ENCODE measurements at regions not wholly inside any gene's neighbourhood (a gene's known extent, or its start where the extent isn't known, plus 50 kb on each side); places are given as distances from the start of the nearest gene placed in this dataset.
"Not testable (repeated sequence)": the region's sequence is repeated elsewhere in the genome, so short reads cannot be mapped to it uniquely, and the experiment has no call there.

DNA sequence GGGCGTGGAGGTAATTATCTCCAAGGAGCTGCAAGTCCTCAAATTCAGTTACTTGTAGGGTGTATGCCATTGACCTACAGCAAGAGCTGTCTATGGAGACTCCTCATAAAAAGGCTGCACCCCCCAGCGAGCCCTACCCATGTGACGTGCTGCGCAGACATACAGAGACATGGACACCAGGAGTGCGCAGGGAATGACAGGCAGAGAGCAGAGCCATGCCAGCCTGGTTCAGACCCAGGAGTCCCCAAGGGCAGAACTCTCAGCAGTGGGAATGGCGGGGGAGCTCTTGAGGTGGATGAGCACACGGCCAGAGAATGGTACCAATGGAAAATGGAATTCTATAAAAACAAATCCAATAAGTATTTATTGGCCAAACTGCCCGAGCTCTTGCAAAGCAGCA is 310.1 kb downstream of the MYCN start:
- DNase-seq, result no peak

DNA sequence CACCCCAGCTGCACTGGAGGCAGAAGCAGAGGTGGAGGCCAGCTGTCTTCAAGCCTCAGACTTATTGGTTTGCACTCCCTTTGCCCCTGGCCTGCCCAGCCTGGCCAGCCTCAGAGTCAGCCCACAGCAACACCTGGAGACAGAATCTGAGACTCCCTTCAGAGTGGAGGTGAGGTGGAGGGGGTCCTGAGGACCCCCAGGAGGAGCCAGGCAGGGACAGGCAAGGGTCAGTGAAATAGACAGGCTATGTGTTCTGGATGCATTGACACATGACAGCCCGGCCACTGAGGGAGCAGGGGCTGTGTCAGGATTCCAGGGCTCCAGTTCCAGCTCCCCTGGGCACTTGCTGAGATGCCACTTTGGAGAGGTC is 309.7 kb downstream of the MYCN start:
- DNase-seq, result no peak

DNA sequence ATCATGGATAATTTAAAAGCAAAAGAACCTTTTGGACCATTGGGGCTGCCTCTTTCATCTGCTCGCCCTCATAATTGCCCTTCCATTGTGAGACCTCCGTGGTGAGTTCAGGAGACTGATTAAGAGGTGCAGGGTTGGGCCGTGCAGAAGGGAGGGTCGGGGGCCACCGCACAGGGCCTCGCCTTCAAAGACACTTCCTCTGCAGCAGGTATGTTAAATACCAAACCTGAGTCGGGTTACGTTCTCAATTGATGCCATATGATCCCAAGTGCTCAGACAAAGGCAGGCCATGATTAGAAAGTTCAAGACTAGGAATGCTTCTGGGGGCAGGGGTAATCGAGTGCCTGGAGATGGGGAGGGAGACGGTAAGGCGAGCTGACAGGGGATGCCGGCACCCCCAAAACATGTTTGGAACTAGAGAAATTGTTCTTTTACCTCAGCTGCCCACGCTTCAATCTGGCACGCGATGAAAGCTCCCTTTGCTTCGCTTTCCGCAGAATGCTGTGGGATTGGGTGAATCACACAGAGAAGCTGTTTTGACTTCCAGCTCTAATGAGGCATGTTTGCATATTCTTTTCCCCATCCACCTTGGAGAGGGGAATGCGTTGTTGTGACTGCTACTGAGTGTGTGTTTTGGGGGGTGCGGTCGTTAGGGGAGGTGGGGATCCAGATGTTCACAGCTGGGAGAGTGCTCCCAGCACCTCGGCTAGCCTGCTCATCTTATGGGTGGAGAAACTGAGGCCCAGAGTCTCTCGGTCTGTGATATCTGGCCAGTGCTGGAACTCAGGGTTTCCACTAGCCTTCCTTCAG is 309.1 kb downstream of the MYCN start:
- no peak for DNase-seq

DNA sequence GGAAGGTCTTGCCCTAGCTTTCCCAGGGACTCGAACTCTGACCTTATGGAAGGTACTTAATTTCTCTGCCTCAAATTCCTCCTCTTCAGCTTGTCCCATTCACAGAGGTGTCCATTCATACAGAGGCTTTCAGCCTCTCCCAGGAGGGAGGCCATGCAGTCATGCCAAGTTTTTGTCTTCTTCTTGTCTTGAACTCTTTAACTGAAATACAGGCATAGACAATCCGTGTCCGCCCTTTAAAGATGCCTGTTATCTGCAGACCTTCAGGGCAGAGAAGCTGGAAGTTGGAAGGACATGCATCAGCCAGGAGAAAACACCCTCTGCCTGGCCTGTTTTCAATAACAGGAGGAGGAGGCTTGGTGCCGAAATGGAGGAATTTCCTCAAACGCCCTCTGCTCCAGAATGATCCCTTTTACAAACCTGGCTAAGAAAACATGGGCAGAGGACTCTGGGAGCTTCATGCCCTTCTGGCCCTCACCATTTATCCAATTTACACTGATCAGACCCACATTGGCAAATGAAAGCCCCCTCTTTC is 308.3 kb downstream of the MYCN start:
- no peak for DNase-seq

DNA sequence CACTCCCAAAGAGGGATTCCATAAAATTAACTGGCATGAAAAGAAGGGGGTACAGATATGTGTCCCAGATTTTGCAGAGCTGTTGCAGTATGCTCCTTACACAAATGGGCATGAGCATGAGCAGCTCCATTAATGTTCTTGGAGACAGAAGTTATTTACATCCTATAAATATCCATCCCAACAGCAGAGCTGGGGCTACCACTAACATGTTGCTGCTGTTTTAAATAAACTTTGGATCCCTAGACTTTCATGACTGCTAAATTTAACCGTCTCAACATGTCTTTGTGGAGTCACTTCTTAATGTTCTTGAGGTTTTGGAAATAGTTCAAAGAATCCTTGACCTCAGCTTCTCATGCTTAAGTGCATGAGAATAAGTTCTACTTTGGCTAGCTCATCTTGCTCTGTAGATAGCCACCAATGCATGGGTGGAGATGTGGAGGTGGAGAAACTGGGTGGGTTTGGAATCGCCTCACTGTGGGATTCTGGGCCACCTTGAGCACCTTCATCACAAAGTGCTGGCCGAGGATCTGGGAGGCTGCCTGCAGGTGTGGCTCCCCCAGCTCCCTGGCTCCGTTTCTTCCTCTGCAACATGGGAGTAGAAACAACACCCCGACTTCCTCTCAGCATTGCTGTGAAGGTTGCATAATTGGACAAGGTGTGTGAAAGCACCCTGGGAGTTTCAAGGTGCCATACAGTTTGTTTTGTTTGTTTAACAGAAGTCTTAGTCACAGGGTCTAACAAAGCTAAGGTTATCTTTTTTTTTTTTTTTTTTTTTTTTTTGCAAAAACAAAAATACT is 307.2 kb downstream of the MYCN start:
- DNase-seq, result no peak

DNA sequence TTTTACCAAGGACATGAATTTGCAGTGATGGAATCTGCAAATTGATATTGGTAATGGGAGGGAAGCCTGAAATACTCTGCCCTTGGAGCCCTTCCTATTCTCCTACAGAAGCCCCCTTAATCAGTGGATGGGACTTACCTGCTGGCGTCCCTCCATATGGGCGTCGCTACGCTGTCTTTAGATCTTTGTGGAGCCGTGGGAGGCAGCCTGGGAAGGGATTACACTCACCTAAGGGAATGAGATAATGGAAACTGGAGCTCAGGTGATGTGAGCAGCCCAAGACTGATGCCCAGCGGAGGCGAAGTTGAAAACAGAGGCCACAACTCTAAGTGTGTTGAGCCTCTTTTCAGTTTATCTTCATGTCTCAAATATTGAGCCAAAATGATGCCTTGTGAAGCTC is 306.6 kb downstream of the MYCN start:
- DNase-seq, result no peak

DNA sequence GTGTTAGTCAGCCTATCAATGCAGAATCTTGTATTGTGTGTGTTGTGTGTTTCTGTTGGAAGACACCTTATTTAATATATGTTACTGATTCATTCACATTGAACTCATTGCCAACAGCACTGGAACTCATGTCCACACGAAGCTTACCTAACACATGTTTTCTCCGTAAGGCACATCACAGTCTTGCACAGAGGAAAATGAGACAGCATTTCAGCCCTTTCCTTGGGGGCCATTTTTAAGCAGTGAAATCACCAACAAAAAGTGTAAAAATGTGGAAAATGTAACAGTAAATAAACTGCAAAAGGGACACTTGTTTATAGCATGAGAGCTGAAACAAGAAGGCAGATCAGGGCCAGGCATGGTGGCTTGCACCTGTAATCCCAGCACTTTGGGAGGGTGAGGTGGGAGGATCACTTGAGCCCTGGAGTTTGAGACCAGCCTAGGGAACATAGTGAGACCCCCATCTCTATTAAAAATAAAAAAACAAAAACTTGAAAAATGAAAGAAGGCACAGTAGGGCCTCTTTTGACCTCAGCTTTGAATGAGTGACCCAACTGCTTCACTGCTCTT is 306.0 kb downstream of the MYCN start:
- no peak for DNase-seq

DNA sequence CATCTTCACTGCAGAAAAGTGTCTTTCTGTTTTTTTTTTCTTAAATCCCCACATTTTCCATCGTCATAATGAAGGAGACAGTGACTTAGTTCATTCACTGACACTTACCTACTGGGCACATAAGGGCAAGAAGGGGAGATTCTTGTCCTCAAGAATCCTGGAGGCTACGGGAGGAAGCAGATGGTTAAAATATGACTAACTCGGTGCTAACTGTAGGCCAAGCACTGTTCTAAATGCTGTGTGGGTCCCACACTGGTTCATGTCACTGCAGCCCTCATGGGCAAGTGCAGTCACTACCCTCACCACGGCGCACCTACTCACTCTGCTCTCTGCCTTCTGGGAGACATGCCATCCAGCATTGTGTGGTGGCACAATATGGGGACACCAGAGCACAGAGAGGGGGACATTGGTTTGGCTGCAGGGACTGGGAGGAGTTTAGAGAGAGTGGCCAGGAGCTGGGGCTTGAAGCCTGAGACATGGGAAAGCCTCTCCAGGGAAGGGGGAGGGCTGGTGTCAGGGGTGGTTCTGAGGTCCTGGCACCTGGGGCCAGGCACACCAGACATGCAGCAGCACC is 305.2 kb downstream of the MYCN start:
- DNase-seq, result no peak

DNA sequence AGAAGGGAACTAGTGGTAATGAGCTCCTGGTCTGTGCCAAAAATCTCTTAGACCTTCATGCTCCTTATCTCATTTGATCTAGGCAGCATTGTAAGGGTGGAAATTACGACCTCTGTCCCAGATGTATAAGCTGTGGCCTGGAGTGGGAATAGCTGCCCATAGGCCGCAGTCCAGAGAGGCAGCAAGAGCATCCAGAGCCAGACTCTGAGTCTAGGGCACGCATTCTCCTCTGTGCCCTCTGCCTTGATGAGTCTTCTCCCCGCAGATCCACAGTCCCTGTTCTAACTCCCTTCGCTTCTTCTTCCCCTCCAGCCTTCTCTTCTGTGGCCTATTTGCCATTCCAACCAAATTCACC is 304.6 kb downstream of the MYCN start:
- no peak for DNase-seq

DNA sequence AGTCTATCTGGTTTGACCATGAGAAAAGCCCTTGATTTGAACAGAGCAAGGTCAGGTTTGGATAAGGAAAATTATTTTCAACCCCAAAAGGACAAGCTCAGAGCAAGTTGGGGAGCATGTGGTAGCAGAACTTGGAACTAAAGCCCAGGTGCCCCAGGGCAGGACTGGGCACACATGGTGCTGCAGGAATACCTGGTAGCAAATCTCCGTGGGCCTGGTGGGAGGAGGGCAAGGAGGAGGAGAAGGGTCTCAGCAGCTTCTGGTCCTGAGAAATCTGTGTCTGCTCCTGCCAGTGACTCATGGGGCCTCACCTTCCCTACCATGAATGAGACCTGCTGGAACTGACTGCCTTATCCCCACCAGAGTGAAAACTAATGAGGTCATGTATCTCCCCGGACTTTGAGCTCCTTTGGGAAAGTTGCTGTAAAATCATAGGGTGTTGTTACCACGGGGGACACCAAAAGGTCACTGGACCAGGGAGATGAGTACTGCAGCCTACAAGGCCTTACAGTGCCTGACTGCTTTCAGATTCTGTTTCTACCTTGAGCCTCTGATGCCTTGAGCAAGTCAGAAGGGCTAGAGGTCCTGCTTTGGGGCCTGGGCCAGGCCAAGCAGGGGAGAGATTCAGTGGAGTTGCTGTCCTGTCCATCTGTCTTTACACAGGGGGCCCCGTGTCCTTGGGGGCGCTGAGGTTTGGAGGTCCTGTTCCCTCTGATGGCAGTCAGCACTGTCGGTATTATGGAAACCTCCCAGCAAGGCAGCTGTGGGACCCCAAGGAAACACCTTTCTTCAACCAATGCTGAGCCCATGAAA is 304.0 kb downstream of the MYCN start:
- DNase-seq, result no peak

DNA sequence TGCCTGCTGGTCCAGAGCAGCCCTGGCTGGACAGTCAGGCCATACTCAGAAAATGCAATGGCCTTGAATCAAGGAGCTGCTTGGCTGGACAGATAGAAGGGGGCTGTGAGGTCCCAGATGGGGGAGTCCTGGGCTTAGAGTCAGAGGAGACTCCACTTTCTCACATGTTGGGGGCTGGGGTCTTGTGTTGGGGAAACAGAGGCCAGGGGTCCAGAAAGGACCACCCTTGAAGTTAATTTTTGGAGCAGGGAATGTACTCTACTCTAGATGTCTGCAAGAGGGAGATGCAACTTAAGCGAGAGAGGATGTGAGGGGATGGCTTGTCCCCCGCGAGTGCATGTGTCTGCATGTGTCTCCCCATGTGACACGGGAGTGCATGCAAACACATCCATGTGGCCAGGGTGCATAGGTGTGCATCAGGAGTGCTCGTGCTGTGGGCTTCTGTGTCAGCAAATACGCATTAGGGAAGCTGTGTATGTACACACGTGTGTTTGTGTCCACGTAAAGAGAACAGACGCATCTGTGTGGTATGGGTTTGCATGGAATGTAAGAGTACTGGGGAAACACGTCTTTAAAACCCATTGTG is 303.2 kb downstream of the MYCN start:
- DNase-seq, result no peak

DNA sequence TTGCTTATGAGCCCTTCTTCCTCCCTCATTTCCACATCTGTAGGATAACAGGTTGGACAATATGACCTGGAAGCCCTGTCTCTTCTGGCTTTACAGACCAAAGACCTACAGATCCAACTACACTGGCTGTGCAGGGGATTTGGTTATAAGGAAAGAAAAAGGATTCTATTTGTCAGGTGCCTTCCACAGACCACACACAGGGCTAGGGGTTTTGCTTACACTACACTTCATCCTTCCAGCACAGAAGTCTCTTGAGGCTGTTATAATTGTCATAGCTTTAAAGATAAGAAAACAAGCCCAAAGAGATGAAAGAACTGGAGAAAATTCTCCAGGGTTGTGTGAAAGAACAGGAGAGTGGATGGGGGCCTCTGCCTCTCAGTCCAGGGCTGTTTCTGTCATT is 302.6 kb downstream of the MYCN start:
- DNase-seq, result no peak

DNA sequence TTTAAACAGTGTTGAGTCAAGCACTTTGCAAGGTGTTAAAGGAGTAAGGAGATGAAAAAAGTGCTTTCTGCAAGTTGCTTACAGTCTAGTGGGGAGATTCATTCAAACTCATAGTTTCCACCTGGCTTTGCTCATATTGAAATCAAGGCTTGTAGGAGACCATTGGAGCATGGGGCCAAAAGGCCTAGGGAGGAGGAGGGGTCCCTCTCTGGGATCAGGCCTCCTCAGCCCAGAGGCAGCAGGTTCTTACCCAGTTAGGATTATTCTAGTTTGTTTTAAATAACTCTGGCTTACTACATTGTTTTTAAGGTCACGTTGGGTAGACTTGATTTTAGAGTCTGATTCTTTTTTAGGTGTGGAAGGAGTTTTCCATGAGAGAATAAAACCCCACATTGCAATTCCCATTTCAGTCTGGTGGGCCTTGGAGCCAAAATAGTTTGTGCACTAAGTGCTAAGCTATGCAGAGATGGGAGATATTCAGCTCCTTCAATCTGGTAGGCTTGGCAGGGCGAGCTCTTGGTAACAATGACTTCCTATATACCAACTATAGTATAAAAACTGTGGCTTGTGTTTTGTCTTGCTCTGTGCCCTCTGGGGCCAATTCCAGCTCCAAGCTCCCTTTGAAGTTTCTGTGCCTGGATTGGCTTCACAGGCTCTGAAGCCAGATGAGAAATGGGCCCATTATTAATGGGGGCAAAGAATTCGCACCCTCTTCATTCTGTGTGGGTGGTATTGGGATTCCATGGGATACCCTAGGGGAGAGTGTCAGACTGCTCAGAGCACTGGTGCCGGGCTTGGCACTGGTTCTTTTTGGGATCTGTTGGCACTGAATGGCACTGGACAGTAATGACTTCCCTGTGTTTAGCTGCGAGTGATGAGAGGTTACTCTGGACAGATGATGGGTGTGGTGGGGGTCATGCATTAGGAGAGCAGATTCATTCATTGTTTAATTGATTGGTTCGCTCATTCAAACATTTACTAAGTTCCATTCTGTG is 301.1 kb downstream of the MYCN start:
- DNase-seq, result no peak

DNA sequence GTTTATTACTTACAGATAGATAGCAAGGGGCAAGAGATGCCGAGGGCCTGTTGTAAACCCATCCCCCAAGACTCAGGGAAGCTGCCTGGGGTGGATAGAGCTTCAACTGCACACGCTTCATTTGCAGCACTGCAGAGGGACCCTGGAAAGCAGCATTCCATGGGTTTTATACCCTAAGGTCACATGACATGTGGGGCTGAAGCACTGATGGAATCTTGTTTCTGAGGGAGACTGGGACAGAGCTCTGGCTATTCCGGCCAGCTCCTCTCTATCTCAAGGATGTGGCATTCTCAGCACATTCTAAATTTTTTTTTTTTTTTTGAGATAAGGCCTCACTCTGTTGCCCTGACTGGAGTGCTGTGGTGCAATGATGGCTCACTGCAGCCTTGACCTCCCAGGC is 300.1 kb downstream of the MYCN start:
- no peak for DNase-seq

DNA sequence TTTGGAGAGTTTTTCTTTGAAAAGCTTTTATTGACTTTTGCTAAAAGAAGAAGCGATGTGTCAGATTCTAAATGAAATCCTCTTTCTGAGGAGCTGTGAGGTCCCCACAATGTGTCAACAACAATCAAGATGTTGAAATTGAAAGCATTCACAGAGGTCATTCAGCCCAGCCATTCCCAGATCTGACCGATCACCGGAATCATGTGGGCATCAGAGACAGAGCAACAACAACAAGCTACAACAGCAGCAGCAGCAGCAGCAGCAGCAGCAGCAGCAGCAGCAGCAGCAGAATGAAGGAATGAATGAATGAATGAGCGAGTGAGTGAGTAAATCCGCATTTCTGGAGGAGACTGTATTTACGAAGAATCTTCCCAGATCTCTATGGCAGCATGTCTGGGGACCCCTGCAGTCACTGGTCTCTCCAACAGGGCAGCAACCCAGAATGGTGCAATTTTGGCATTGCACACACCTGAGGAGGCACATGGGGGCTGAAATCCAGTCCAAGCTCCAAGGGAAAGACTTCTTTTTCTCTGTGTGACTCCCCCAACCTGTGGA is 299.0 kb downstream of the MYCN start:
- no peak for DNase-seq

DNA sequence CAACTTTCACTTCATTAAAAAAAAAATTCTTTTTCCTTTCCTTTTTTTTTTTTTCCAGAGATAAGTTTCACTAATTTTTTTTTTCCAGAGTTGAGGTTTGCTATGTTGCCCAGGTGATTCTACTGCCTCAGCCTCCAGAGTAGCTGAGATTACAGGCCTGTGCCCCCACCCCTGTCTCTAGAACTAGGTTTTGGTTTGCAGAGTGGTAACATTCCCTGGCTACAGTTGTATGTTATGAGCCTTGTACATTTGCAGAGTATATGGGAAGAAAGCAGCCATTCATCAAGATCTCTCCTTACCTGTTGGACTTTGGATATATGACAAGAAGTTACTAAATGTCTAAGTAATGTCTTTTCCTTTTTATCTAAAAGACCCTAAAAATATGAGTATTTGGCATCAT is 298.4 kb downstream of the MYCN start:
- DNase-seq, result no peak

DNA sequence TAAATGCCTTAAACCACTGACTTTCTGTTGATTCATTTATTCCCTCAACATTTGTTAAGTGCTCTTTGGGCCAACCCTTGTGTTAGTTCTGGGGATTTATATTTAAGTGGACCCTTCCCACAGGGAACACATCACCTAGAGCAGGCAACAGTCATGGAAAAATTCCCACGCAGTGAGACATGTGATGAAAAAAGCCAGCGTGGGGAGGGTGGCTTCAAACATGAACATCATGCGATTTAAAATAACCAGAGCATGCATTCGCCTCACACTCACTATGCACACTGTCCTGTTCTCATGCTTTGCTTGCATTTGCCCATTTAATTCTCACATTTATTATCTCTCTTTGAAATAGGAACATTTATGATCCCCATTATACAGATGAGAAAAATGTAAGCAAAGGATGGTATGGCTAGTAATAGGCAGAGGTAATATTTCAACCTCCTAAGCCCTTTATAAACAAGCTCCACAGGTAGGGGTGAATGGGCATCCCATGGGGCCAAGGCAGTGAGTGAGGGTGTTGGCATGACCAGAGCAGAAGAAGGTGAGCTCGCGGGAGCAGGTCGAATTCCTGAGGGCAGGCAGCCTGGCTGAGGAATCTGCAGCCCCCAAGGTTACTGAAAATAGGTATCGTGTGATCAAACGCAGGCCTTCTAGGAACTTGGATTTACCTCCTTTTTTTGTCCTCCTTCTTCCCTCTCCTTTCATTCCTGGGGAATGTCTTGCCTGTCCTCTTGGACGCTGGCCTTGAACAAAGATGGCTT is 297.8 kb downstream of the MYCN start:
- no peak for DNase-seq

DNA sequence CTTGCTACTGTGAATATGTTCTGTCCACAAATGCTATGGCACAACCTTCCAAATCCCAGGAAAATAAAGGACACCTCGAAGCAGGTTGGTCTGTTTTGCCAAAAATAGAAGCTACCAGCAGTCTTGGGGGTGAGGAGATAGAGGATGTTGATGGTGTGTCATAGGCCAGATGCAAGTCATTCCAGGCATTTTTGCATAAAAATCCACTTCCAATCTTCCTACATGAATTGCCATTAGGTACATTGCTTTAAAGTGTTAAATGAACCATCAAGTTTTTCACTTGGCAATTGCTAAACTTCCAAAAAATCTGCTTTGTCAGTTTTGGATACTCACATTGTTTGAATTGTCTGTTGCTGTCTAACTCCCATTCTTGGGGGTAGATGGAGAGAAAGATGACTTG is 295.4 kb downstream of the MYCN start:
- no peak for DNase-seq

DNA sequence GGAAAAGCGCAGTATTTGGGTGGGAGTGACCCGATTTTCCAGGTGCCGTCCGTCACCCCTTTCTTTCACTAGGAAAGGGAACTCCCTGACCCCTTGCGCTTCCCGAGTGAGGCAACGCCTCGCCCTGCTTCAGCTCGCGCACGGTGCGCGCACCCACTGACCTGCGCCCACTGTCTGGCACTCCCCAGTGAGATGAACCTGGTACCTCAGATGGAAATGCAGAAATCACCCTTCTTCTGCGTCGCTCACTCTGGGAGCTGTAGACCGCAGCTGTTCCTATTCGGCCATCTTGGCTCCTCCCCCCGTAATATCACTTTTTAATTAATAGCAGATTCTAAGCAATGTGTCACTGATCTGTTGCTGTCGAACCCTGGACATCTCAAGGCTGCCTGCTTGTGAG is 294.9 kb downstream of the MYCN start:
- DNase-seq, result not testable (repeated sequence)

DNA sequence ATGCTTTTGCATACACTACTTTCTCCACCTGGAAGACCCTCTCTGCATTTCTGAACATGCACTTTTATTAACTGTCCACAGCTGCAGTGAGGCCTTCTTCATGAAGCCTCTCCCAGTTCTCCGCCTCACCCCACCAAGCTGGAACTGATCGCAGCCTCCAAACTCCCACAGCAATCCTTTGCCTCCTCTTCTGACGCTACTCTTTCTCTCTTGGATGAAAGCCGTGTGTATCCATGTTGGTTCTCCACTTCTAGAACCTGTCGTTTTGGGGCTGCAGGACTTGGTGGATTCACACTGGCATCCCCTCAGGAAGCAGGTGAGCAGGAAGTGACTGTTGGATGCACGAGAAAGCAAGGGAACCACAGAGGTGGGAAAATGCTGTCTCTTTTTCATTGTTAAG is 288.6 kb downstream of the MYCN start:
- no peak for DNase-seq

All from CD4-positive, alpha-beta T cell treated with Interferon gamma for 1 hour (primary cell).